Embryonic facial prominence (tissue), 1 donor: ENCODE measurements at regions not wholly inside any gene's neighbourhood (a gene's known extent, or its start where the extent isn't known, plus 50 kb on each side); places are given as distances from the start of the nearest gene placed in this dataset.
"Not testable (repeated sequence)": the region's sequence is repeated elsewhere in the genome, so short reads cannot be mapped to it uniquely, and the experiment has no call there.

Experiments
- DNase-seq: peaks from one replicate; pipeline ENCODE4 v3.0.0-alpha.2; 2016; ENCODE audit errors: extremely low spot score

- no peak for DNase-seq
Observed at GRCh38 chr5:143634689-143635088, 177.3 kb upstream of the HMHB1 start.

- no peak for DNase-seq
Observed at GRCh38 chr5:143629871-143630659, 181.9 kb upstream of the HMHB1 start.

- DNase-seq = not testable (repeated sequence)
Observed at GRCh38 chr5:143625048-143625447, 186.9 kb upstream of the HMHB1 start.

- no peak for DNase-seq
Observed at GRCh38 chr5:143624465-143624864, 187.5 kb upstream of the HMHB1 start.

- DNase-seq = no peak
Observed at GRCh38 chr5:143619040-143619439, 192.9 kb upstream of the HMHB1 start.

GRCh38 chr5:143618141-143618540 lies 193.8 kb upstream of the HMHB1 start:
- no peak for DNase-seq

- DNase-seq = no peak
Observed at GRCh38 chr5:143614831-143615230, 197.1 kb upstream of the HMHB1 start.

- no peak for DNase-seq
Observed at GRCh38 chr5:143613329-143613728, 198.6 kb upstream of the HMHB1 start.

GRCh38 chr5:143610946-143611345 lies 201.0 kb upstream of the HMHB1 start:
- DNase-seq = no peak

- DNase-seq = no peak
Observed at GRCh38 chr5:143606043-143606752, 202.7 kb upstream of the NR3C1 start.

GRCh38 chr5:143605403-143606005 lies 202.0 kb upstream of the NR3C1 start:
- DNase-seq = no peak

GRCh38 chr5:143601917-143602333 lies 198.4 kb upstream of the NR3C1 start:
- no peak for DNase-seq

- DNase-seq = no peak
Observed at GRCh38 chr5:143601357-143601756, 197.9 kb upstream of the NR3C1 start.

- no peak for DNase-seq
Observed at GRCh38 chr5:143600396-143601075, 197.1 kb upstream of the NR3C1 start.

GRCh38 chr5:143599474-143599873 lies 196.0 kb upstream of the NR3C1 start:
- DNase-seq = no peak

- no peak for DNase-seq
Observed at GRCh38 chr5:143596824-143597223, 193.3 kb upstream of the NR3C1 start.

GRCh38 chr5:143594902-143595818 lies 191.7 kb upstream of the NR3C1 start:
- DNase-seq = no peak

GRCh38 chr5:143593723-143594122 lies 190.2 kb upstream of the NR3C1 start:
- DNase-seq = no peak

- no peak for DNase-seq
Observed at GRCh38 chr5:143592648-143593047, 189.2 kb upstream of the NR3C1 start.

GRCh38 chr5:143588933-143589662 lies 185.6 kb upstream of the NR3C1 start:
- DNase-seq = no peak
